Body of pancreas (tissue), 4 donors: ENCODE measurements at regions not wholly inside any gene's neighbourhood (a gene's known extent, or its start where the extent isn't known, plus 50 kb on each side); places are given as distances from the start of the nearest gene placed in this dataset.

Experiments used
- ATAC-seq: fragments of 150-250 bp; one replicate; pipeline ENCODE4 v1.9.1; 2016
- DNase-seq, 4 donors: peaks; one replicate each; pipeline ENCODE4 v3.0.0-alpha.2; 2019
- H3K27ac ChIP-seq, 4 donors: fragments of 200-600 bp; sonication (generic); 1 replicate in 3 of 4; 2 replicates in 1 of 4; pipeline versions ENCODE4 v1.5.1 to v1.6.1; 2016 to 2019; ENCODE audit warnings: mild to moderate bottlenecking in 1 of 4, mixed read lengths in 1 of 4, moderate library complexity in 1 of 4
- H3K27me3 ChIP-seq, 2 donors: fragments of 200-600 bp; sonication (generic); one replicate each; pipeline ENCODE4 v1.6.0; 2016; ENCODE audit warnings: mild to moderate bottlenecking in 1 of 2
- H3K36me3 ChIP-seq, 2 donors: fragments of 200-600 bp; sonication (generic); replicated peaks in 1 of 2; 2 replicates each; pipeline ENCODE4 v1.5.1; 2016; ENCODE audit warnings: low read depth in 2 of 2; ENCODE audit not compliant: insufficient read depth in 1 of 2
- H3K4me1 ChIP-seq: fragments of 200-600 bp; sonication (generic); one replicate; pipeline ENCODE4 v1.6.0; 2016
- H3K4me3 ChIP-seq, 2 donors: fragments of 200-600 bp; sonication (generic); 1 replicate in 1 of 2; 2 replicates in 1 of 2; pipeline ENCODE4 v1.5.1; 2016 to 2019
- H3K9me3 ChIP-seq, 3 donors: fragments of 200-600 bp; sonication (generic); 1 replicate in 2 of 3; 2 replicates in 1 of 3; pipeline ENCODE4 v1.5.1; 2016
- POLR2A ChIP-seq, 3 donors: fragments of 450-650 bp; IDR thresholded peaks; one replicate each; pipeline ENCODE4 v1.6.1; 2016; ENCODE audit warnings: antibody characterized with exemption in 3 of 3, mild to moderate bottlenecking in 2 of 3
- WGBS, 2 donors: methylation state at CpG; one replicate each; pipeline ENCODE4 v1.1.5; 2017; 5-methylcytosine and 5-hydroxymethylcytosine counted together
- intact Hi-C: fragments of 100-400 bp; cut with DNase I; formaldehyde crosslinking; loops from one replicate; pipeline ENCODE4 v1.15.1; 2023
- TF ChIP-seq, protein P1 (sequence below), 7 experiments: fragments of 450-650 bp in 4 of 7; fragments of 200-600 bp in 3 of 7; sonication (generic) in 3 of 7; IDR thresholded peaks; one replicate each; pipeline ENCODE4 v1.5.1; 2016 to 2019; ENCODE audit warnings: antibody characterized with exemption in 7 of 7

DNA sequence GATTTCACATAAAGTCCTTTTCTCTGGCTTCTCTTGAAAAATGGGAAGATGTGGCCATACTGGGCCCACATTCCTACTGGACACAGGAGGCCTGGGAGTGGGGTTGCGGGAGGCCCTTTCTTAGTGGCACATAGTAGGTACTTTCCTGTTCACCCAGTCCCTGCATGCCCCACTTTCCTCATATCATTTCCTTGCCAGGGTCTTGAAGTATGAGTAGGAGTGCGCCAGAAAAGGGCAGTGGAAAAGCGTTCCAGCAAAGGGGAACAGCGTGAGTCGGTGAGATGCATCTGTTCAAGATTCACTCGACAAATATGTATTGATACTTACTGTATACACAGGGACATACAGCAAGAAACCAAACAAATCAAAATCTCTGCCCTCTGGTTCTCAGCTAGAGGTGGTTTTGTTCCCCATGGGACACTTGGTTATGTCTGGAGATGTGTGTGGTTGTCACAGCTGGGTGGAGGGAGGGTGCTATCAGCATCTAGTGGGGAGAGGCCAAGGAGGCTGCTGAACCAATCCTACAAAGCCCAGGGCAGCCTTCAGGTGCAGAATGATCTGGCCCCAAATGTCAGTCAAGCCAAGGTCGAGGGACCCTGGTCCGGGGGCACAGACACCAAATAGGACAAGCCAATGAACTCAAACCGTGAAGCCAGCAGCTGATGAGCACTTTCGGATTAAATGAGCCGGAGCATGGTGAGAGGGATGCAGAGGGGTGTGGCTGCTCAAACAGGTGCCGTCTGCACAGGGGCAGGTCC, 151.4 kb downstream of the CEBPB start:
- ATAC-seq, result no peak
- Histone ChIP-seq H3K27me3 (no peaks in the 10 kb centered on the region), H3K4me3 (no peak overlapping the region), H3K27ac (no peak overlapping the region), H3K4me1 (peaks cover 24% of the 10 kb centered on the region), H3K36me3 (no peaks in the 10 kb centered on the region), H3K9me3 (no peaks in the 10 kb centered on the region)
- no peak for DNase-seq
- intact Hi-C loops, result no loop called here
- WGBS, 2 donors, result 78 to 87% methylated on average over 8 to 12 of the region's 12 CpGs
- TF ChIP-seq, protein P1, sequence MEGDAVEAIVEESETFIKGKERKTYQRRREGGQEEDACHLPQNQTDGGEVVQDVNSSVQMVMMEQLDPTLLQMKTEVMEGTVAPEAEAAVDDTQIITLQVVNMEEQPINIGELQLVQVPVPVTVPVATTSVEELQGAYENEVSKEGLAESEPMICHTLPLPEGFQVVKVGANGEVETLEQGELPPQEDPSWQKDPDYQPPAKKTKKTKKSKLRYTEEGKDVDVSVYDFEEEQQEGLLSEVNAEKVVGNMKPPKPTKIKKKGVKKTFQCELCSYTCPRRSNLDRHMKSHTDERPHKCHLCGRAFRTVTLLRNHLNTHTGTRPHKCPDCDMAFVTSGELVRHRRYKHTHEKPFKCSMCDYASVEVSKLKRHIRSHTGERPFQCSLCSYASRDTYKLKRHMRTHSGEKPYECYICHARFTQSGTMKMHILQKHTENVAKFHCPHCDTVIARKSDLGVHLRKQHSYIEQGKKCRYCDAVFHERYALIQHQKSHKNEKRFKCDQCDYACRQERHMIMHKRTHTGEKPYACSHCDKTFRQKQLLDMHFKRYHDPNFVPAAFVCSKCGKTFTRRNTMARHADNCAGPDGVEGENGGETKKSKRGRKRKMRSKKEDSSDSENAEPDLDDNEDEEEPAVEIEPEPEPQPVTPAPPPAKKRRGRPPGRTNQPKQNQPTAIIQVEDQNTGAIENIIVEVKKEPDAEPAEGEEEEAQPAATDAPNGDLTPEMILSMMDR (IDR thresholded peaks at IDR 0.05), result no peak
- TF ChIP-seq POLR2A (IDR thresholded peaks at IDR 0.05), result no peak

DNA sequence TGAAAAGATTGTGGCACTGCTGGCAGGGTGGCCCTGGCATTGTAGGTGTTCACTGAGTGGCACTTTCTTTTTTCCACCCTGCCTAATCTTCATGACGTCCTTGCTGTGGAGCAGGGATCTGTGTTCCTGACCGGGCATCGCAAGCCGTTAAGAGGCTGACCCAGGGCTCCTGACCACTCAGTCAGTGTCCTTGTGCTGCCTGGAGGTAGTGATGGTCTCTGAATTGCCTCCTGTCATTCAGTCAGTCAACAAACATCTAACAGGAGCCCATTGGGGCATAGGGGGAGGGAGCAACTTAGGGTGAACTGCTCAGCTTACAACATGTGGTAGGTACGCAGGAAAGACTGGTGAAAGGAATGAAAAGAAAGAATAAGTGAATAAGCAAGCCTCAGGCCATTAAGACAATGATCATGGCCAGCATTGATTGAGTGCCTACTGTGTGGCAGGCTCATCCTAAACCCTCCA, 152.0 kb downstream of the CEBPB start:
- H3K27ac ChIP-seq, result no peak overlapping the region
- TF ChIP-seq POLR2A (IDR thresholded peaks at IDR 0.05), result no peak
- TF ChIP-seq, protein P1 (IDR thresholded peaks at IDR 0.05), result no peak
- DNase-seq (no peak), ATAC-seq (no peak)
- 80 to 91% methylated on average over 5 of the region's 5 CpGs for WGBS, 2 donors
- H3K4me3 ChIP-seq, result no peak overlapping the region
- peaks cover 30% of the 10 kb centered on the region for H3K4me1 ChIP-seq
- no peaks in the 10 kb centered on the region for H3K36me3 ChIP-seq
- intact Hi-C loops, result no loop called here
- H3K27me3 ChIP-seq, result no peaks in the 10 kb centered on the region
- no peaks in the 10 kb centered on the region for H3K9me3 ChIP-seq

DNA sequence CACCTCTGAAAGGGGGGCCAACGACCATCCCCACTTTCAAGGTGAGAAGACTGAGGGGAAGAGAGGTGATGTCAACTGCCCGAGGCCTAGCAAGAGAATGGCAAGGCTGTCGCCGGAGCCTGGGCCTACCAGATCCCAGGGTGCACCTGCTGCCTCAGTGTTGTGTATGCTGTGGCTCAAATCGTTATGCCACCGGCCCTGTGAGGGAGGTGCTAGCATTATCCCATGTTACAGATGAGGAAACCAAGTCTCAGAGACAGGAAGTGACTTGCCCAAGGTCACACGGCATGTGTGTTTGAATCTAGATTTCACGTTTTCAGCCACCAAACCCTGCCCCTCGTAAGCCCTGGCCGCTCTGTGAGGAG, 152.5 kb downstream of the CEBPB start:
- H3K9me3 ChIP-seq, result no peaks in the 10 kb centered on the region
- no peaks in the 10 kb centered on the region for H3K36me3 ChIP-seq
- H3K4me3 ChIP-seq, result no peak overlapping the region
- ATAC-seq, result no peak
- H3K27me3 ChIP-seq, result no peaks in the 10 kb centered on the region
- TF ChIP-seq POLR2A (IDR thresholded peaks at IDR 0.05), result no peak
- TF ChIP-seq, protein P1 (IDR thresholded peaks at IDR 0.05), result no peak
- H3K27ac ChIP-seq, result no peak overlapping the region
- intact Hi-C loops, result no loop called here
- peaks cover 31% of the 10 kb centered on the region for H3K4me1 ChIP-seq
- DNase-seq, result no peak
- WGBS, 2 donors, result 77 to 81% methylated on average over 10 of the region's 10 CpGs

DNA sequence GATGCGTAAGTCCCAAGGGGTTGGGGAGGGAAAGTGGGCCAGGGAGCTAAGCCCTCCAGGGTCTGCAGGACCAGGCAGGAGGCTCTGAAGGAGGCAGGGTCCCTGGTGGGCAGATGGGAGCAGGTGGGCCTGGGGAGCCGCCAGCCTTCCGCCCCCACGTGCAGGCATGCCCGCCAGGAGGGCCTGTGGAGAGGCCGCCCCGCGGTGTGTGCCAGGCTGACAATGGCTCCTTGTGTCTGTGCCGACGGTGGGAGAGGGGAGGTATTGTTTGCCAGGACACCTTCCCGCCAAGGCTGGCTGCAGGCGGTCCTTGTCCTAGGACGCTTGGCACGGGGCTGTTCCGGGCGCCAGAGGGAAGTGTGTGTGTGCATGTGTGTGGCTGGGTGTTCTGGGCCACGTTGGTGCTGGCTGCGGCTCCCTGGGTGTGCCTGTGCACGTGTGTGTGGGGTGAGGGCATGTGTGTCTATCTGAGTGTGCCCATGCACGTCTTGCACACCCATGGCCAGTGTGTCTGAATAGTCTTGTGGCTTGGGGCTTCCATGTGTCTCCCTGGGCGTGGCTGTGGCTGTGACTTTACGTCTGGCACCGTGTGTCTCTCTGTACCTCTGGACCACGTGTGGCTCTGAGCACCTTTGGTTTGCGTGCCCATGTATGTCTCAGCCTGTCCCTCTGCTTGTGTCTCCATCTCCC, 153.0 kb downstream of the CEBPB start:
- H3K4me3 ChIP-seq, result no peak overlapping the region
- H3K27ac ChIP-seq, result no peak overlapping the region
- TF ChIP-seq, protein P1 (IDR thresholded peaks at IDR 0.05), result no peak
- no peak for TF ChIP-seq POLR2A (IDR thresholded peaks at IDR 0.05)

More for the DNA sequence above, 153.0 kb downstream of the CEBPB start:
- Histone ChIP-seq H3K9me3 (no peaks in the 10 kb centered on the region), H3K27me3 (no peaks in the 10 kb centered on the region), H3K4me1 (peaks cover 28% of the 10 kb centered on the region), H3K36me3 (no peaks in the 10 kb centered on the region)
- WGBS, 2 donors, result 51 to 52% methylated on average over 6 to 23 of the region's 25 CpGs
- DNase-seq (peak in 3 of 4 donors; percentile 52 to 56 (median 56)), ATAC-seq (peak; percentile 36)
- intact Hi-C loops, result no loop called here
